NCI-H524 treated with DMSO at 0.1 percent for 48 hours (cell line): ENCODE measurements at regions not wholly inside any gene's neighbourhood (a gene's known extent, or its start where the extent isn't known, plus 50 kb on each side); places are given as distances from the start of the nearest gene placed in this dataset.

Experiments used
- DNase-seq: peaks from one replicate; lab custom pipeline; 2025; lab: John Stamatoyannopoulos, UW

DNA sequence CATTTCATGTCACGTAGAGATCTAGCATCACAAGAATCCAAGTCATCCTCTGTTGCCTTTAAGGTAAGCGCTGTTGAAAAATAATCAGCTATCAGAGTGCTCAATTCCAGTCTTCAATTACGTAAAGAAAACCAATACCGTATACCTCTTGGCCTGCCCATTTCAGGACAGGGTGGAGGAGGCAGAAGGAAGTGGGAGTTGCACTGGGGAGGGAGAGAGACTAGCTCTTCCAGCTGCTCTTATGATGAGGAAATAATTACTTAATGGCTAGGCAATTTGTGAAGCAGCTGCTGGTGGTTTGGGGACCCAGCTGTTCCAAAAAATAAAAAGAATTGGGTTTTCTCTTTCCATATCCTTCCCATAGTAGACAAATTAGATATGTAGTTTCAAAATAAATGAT, 365.8 kb upstream of the MCTP2 start:
- peak; percentile 66 for DNase-seq

DNA sequence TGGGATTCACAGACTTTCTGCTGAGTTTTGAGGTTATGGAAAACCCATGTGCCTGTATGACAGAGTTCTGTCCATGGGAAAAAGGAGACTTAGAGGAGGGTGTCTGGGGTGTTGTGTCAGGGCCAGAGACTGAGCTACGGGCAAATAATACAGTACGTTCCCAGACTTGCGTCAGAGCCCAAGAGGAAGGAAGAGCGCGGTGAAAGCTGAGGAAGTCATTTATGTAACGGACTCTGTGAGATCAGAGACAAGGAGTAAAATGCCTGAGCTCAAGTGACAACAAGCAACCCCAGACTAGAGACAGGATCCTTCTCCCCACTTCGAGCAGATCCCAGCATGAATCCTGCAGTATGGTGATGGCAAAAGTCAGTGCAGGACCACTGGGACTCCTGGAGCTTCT, 368.6 kb upstream of the MCTP2 start:
- DNase-seq = no peak

DNA sequence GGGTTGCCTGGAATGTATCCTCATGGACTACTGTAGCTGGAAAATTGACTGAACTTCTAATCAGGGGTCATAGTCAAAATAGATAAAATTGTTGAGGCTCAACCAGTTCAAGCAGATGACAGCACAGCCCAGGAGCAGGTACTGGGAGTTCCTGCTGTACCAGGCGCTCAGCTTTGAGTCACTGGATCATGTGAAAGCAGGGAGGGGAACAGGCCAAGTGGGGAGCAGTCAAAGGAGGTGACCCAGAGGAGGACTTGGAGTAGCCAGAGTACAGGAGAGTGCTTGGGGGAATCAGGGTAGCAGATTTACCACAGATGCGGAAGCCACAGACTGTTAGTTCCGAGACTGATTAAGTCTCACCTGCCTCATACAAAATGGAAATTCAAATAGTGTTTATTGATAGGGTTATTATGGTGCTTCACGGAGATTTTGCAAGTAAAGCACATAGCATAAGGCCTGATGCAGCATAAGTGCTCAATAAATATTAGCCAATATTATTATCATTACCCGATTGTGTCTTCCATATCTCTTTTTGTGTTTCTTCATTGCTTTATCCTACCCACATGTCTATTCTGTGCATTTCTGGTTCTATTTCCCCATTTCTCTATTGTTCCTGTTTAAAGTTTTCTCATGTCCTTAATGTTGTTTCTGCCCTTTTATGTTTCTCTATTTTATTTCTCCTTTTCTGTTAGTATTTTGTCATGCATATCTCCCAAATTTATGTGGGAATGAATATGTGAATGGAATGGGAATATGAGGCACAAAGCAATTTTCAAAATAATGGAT, 369.2 kb upstream of the MCTP2 start:
- DNase-seq = no peak

DNA sequence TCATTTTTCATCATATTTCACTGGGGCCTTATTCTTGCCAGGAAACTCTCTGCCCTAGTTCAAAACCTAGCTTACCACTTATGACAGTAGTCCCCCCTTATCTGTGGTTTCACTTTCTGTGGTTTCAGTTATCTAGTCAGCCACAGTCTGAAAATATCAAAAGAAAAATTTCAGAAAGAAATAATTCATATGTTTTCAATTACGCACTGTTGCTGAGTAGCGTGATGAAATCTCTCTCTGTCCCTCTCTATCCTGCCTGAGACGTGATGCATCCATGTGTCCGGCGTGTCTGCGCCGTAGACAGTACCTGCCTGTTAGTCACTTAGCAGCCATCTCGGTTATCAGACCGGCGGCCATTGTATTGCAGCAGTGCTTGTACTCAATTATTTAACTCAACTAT, 369.9 kb upstream of the MCTP2 start:
- no peak for DNase-seq

DNA sequence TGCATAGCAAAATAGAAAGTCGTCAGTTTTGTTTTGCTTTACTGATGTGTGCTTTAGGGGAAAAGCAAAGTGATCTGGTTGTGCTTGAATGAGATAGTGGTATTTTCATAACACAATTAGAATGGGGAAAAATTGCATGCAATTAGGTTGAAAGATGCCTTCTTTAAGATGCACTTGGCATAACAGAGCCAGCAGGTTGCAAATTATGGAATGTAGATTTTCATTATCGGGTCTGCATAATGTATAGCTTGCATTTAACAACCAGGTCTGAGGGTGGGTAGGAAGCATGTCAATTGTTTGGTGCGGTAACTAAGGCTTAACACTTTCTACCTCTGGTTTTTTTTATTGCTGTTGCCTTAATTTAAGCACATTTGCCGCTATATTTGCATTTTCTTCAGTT, 370.7 kb upstream of the MCTP2 start:
- DNase-seq = no peak

DNA sequence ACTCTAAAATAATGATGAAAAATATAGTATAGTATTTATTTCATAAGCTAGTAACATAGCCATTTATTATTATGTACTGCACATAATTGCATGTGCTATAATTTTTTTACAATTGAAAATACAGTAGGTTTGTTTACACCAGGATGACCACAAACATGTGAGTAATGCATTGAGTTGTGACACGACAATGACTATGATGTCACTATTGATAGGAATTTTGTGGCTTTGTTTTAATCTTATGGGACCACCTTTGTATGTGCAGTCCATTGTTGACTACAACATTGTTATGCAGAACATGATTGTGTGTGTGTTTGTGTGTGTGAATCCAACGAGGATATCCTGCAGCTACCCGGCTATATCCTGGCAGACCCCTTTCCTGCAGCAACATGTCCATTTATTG, 372.2 kb upstream of the MCTP2 start:
- DNase-seq = no peak

DNA sequence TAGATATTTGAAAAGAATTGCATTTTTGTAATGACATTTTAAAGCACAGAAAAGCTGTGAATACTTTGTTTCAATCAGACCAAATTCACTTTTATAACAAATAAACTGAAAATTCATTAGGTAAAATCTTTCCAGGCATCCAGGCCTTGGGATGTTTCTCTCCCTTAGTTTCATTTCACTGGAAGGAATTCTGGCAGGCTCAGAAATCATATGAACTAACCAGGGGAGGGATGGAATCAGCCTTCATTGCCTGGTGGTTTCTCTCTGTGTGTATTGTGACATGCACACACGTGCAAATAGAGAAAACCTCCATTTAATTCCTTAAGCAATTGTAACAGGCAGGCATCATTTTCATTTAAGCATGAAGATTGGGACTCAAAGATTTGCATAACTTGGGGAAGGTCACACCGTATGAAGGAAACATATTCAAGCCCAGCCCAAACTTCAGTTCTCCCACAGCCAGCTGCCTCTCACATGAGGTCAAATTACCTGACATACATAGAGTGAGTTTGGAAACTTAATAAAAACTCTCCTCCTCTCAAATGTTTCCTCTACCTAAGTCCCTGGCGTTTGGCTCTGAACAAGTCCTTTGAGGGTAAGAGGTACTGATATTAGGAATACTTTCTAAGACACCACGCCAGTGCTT, 376.1 kb upstream of the MCTP2 start:
- no peak for DNase-seq

DNA sequence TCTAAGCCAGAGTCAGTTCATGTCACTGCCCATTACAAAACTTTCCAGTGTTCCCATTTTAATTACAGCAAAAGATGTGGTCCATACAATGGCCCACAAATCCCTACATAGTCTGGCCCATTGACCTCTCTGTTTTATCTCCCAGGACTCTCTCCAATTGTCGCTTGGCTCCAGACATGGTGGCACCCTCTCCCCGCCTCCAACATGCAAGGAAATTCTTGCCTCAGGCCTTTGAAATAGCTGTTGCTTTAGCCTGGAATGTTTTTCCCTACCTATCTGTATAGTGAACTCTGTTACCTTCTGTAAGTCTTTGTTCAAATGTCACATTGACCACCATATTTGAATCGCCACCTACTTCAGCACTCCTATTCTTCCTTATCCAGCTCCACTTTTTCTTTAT, 377.3 kb upstream of the MCTP2 start:
- DNase-seq = no peak

DNA sequence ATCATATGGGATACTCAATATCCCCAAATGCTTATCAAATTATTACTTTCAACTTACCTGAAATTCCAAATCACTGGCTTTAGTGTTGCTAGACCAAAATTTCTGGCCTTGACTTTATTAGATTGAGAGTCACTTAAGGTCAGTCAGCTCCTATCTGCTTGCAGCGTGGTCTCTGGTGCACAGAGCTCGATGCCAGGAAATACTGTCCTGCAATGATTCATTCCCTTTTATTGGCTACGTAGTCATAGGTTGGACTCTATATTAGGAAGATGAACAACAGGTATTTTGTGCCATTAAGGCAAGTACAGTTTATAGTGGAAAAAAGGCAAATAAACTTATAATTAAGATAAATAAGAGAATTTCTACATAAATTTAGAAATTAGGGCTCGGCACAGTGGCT, 378.6 kb upstream of the MCTP2 start:
- DNase-seq = no peak

DNA sequence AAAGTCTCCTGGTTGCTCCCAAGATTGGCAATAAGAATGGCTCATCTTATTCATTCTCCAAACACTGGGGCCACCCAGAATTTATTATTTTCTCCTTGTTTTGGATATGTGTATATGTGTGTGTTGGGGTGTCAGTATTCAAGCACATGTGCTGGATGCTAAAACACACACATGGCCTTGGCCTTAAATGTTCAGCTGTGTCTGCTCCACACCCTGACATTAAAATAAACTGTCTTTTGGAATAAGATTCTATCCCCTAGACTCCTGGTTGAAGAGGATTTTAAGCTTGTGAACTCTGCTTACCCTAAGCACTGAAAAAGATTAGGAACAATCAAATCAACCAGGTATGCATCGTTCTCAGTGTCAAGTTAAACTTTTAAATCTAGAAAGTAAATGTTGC, 382.9 kb upstream of the MCTP2 start:
- DNase-seq = no peak

DNA sequence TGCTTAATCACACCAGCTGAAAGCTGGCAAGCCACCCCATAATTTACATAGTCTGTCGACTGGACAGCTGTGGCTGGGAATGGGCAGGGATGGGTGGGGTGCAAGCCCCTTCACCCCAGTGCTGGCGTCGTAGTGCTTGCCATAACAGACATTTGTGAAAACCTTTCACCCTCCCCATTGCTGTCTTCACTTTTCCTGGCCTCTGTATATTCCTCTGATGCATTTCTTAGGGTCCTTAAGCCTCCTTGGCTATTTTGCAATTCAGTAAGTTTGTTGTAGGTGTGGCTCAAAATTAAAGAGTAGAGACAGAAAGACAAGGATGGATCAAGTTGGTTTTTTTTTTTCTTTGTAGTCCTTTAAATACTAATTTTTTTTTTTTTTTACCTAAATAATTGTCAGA, 383.3 kb upstream of the MCTP2 start:
- no peak for DNase-seq

DNA sequence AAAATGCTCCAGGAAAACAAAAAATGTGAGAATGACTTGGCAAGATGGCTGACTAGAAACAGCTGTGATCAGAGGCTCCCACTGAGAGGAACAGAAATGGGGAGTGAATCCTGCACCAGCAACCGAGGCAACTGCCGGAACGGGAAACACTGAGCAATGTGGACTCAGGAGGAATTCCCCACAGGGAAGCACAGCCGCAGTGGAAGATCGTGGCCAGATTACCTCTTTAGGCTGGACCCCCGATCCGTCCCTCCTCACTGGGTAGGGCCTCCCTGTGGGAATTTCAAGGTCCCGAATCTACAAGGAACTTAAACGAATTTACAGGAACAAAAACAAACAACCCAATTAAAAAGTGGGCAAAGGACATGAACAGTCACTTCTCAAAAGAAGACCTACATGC, 385.2 kb upstream of the MCTP2 start:
- DNase-seq = no peak

DNA sequence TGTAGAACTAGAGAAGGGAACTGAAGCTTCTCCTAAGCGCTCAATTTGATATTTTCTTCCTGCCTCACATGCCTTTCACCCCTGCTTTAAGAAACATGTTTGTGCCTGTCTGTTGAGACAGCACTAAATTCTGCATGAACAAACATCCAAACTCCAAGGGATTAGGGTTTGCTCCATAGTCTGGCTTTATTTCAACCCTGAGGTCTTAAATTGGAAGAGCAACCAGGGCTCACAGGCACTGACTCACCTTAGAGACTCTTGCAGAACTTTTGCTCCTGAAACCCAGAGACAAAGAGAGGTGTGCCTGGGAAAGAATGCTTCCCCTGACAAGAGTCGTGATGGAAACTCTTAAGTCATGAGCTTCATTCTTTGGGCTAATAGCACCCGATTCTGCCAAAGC, 393.9 kb upstream of the MCTP2 start:
- no peak for DNase-seq

DNA sequence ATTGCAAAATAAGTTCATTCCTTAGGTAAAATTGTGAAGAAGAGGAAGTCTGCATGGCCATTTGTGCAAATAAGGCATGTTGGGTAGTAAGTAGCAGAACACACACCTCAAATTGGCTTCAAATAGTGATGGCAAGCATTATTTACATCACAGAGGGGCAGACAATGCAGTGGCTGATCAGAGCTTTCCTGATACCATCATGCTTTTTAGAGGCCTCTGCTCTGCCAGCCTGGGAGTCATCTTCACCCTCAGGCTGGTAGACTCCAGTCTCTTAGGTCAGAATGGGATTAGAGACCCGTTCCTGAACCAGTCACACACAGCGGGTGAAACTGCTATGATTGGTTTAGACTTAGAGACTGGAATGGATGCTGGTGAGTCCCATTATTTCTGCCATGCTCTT, 396.0 kb upstream of the MCTP2 start:
- no peak for DNase-seq

DNA sequence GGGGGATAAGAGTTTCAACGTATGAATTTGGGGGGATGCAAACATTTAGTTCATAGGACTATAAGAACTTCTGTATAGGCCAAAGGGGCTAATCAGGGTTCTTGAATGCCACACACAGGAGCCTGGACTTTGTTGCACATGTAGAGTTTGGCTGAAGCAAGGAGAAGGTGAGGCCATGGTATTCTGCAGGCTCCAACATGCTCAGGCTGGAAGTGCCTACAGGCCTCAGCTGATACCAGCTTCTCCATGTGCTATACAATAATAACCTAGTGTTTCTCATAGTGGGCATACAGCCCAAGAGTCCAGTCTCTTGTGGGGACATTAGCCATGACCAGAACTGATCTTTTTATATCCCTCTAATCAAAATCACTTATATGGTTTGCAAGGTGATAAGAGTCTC, 399.7 kb upstream of the MCTP2 start:
- DNase-seq = no peak

DNA sequence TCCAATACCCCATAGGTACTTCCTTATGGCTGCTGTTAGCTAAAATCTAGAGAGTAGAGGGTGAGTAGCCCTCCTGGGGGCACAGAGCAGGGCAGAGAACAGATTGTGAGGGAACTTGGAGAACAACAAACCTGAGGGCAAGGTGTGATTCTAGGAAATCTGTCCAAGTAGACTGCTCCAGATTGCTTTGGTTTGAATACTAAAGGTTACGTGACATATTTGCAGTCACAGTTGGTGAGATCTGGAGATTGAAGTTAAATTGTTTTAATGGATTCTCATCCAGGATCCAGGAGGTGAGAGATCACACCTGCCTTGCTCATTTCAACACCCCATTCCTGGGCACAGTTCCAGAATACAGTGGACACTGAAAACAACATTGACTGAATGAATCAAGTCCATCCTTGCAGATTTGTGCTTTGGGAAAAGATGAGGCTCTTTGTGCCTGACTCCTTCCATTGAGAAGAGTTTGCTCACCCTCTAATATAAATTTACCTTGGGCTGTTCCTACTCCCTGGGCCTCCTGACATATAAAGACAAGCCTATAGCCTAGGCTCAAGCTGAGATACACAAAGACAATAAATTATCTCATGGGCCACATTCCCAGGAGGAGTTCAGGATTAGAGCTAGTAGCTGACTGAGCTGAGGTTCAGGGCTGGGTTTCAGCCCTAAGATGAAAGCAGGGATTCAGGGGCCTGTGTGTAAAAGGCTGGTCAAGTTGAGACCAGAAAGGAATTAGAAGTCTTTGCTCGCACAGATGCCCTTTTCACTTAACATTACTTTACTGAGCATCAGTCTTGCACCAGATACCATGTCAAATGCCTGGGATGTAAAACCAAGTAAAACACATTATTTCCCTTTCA, 400.9 kb upstream of the MCTP2 start:
- no peak for DNase-seq

DNA sequence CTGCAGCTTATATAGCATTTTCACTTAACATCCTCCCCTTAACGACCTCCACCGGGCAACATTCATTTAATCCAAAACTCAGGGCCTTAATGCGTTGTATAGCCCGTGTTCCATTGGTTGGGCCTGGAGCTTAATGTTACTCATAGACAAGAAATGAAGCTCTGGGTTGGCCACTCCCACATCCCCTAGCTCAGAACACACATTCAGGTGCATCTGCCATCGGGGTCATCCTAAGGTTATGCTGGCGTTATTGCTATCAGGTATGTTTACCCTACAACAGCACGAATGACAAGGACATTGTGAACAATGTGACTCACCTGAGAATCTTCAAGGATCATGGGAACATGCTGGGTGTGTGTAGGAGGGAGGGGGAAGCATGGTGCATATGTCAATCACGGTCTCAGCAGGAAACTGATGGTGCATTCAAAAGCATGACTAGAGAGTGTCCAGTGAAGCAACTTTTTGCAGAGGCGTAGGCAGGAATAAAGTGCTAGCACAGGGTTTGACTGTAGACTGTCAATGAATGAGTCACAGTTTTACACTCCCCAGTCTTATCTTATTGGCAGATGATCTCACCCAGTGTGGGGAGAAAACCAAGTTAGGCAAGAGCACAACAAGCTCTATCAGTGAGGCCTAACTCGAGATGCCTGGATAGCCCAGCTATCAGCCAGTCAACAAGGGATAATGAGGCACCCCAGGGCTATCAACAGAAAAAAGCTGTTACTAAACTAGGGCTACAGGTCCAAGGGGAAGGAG, 402.1 kb upstream of the MCTP2 start:
- no peak for DNase-seq

DNA sequence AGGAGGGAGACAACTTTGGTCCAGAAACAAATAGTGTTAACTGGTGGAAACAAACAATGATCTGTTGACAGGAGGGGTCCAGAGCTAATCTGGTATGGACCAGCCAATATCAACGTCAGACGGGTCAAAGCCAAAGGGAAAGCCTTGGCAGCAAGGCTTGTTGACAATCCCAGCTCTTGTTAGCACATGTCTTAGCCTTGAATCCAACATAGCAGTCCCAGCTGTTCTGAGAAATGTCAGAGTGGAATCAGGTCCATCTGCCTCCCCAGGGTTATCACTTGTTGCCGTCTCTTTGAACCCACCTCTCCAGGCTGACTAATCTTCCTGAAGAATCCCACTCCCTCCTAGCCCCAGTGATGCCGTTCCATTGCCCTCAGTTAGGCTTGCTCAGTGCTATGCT, 404.6 kb upstream of the MCTP2 start:
- DNase-seq = no peak

DNA sequence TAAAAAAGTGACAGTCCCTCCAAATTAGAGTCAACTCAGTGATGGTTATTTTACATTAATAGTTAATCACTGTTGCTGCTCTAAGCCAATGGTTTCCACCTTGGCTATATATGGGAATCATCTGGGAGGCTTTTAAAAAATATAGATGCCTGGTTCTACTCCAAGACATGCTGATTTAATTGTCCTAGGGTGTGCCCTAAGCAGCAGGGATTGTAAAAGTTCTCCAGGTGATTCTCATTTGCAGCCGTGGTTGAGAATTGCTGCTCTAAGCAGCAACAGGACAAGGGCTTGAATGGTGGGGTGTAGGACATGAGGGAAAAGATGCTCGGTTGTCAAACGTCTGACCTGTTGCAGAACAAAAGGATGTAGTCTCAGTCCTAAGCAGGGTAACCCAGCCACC, 405.1 kb upstream of the MCTP2 start:
- no peak for DNase-seq

DNA sequence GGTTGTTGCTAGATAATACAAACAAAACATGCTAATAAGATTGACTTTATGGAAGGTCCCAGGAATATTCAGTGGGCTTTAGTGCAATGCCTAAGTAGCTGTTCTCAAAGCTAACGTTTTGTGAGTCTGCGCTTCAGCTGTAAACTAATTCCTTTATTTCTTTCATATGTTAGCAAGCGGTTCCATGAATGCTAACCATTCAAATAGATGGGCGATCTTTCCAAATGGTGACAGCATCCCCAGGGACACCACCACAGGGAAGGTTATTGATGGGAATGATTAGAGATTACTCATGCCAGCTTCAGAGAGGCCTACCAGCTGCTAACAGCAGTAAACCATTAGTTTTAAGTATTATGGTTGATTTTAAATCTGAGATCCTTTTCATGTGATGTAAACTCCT, 405.7 kb upstream of the MCTP2 start:
- no peak for DNase-seq

DNA sequence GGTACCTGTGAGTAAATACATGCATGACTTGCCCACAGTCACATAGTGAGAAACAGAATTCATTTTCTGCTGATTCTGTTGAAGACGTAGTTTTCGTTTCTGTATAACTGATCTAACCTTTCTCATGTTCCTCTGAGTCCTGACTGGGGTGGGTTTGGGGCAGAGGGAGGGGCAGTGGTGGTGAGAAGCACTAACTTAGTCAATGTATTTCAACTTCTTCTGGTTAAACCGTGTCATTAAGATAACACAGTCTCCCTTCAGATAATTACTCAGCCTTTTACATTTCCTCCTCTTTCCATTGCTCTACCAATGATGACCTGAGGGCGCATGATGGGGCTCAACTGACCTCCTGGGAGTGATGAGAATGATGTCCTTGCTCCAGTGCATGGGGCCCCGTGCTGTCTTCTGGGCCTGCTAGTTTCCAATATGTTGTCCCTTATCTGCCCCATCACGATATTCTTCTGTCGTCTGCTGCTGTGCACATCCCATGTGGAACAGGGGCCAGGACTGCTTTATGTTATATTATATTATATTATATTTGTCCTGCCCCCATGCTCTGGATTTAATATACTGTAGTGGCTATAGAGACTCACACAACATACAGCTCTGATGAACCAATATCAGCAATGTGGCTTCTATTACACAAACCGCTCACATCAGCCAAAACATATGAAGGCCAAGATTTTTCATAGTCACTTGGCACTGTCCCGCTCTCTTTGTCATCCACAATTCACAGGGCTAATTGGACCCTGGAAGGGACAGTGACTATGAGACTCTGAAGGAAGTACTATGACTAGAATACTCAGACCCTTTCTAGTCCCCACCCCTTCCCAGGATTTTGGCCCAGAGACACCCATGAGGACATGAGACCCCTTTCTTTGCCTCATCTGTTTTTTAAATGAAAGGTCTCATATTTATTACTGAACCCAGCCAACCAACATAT, 407.1 kb upstream of the MCTP2 start:
- DNase-seq = no peak
